ENCODE measurements at regions not wholly inside any gene's neighbourhood (a gene's known extent, or its start where the extent isn't known, plus 50 kb on each side); places are given as distances from the start of the nearest gene placed in this dataset.

DNA sequence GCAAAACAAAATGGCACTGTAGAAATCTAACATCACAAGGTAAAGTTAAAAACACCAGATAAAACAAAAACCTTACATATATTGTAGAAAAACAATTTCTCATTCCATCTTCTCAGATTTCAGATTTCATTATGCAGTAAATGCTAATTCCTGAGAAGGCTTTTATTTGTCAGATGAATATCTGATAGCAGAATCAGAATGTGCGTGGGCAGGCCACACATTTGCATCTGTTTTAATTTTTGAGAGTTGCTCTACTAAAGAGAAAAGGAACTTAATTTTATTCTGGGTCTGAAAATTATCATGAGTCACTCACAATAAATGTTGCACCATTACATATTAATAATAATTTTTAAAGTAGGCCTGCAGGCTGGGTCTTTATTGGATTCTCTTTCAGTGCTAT is 329.3 kb upstream of the SPTLC3 start:
- Histone ChIP-seq H3K27ac (no peak overlapping the region), H4K20me1 (ENCODE audit: insufficient read depth) (no peaks in the 10 kb centered on the region), H3K4me1 (ENCODE audit: low read depth, poor library complexity, severe bottlenecking) (no peaks in the 10 kb centered on the region), H3K4me2 (no peak overlapping the region), H3K27me3 (ENCODE audit: insufficient read depth, low read depth) (no peaks in the 10 kb centered on the region), H2AFZ (ENCODE audit: low read depth) (no peak overlapping the region), H3K36me3 (ENCODE audit: insufficient read depth) (no peaks in the 10 kb centered on the region), H3K79me2 (ENCODE audit: insufficient read depth, low read depth) (no peaks in the 10 kb centered on the region), H3K9ac (no peak overlapping the region), H3K4me3 (IDR thresholded peaks at IDR 0.05; ENCODE audit: insufficient read depth, low read depth, low read length) (no peak overlapping the region)
- TF ChIP-seq CTCF (conservative IDR thresholded peaks at IDR 0.05; ENCODE audit: low read depth, low read length), result no peak

DNA sequence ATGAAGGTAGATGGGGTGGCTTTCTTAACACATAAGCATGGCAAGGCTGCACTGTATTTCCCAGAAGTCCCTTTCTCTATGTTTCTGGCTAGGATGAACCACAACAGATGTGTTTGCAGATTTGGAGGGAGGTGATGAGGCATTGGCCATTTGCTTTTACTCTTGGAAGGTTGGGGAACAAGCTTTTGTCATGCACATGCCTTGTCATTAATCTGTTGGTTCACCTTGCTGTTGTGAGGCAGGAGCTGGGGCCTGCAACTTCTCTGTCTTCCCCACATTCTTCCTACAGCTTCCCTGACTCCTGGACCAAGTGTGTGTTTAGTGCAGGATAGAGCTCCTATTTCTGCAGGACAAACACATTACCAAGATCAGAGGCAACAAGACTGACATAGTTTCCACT is 326.2 kb upstream of the SPTLC3 start:
- no peak overlapping the region for H3K4me3 ChIP-seq (IDR thresholded peaks at IDR 0.05; ENCODE audit: insufficient read depth, low read depth, low read length)
- no peaks in the 10 kb centered on the region for H4K20me1 ChIP-seq (ENCODE audit: insufficient read depth)
- no peak overlapping the region for H3K4me2 ChIP-seq
- no peak overlapping the region for H3K27ac ChIP-seq
- H3K36me3 ChIP-seq (ENCODE audit: insufficient read depth), result no peaks in the 10 kb centered on the region
- H2AFZ ChIP-seq (ENCODE audit: low read depth), result no peak overlapping the region
- no peaks in the 10 kb centered on the region for H3K79me2 ChIP-seq (ENCODE audit: insufficient read depth, low read depth)
- H3K27me3 ChIP-seq (ENCODE audit: insufficient read depth, low read depth), result no peaks in the 10 kb centered on the region
- no peak overlapping the region for H3K9ac ChIP-seq
- TF ChIP-seq CTCF (conservative IDR thresholded peaks at IDR 0.05; ENCODE audit: low read depth, low read length), result no peak
- H3K4me1 ChIP-seq (ENCODE audit: low read depth, poor library complexity, severe bottlenecking), result no peaks in the 10 kb centered on the region

DNA sequence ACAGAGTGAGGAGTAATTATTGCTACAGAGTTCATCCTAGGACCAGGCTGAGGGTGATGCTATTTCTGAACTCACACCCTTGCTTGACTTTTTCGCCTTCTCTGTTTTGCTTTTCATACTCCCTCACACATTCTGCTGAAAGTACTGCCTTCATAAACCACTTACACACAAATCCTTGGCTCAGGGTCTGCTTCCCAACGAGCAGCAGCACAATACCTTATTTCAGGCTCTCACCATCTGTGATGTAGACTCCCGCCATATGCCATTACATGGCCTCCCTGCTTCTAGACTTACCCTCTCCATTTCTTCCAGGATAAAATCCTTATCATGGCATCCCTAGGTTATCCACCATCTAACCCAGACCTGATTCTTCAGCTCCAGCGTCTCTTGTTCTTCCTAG is 321.3 kb upstream of the SPTLC3 start:
- no peak overlapping the region for H3K9ac ChIP-seq
- no peaks in the 10 kb centered on the region for H4K20me1 ChIP-seq (ENCODE audit: insufficient read depth)
- H3K27ac ChIP-seq, result no peak overlapping the region
- no peaks in the 10 kb centered on the region for H3K36me3 ChIP-seq (ENCODE audit: insufficient read depth)
- H3K79me2 ChIP-seq (ENCODE audit: insufficient read depth, low read depth), result no peaks in the 10 kb centered on the region
- no peaks in the 10 kb centered on the region for H3K4me1 ChIP-seq (ENCODE audit: low read depth, poor library complexity, severe bottlenecking)
- no peak for TF ChIP-seq CTCF (conservative IDR thresholded peaks at IDR 0.05; ENCODE audit: low read depth, low read length)
- no peaks in the 10 kb centered on the region for H3K27me3 ChIP-seq (ENCODE audit: insufficient read depth, low read depth)
- no peak overlapping the region for H3K4me2 ChIP-seq
- no peak overlapping the region for H2AFZ ChIP-seq (ENCODE audit: low read depth)
- no peak overlapping the region for H3K4me3 ChIP-seq (IDR thresholded peaks at IDR 0.05; ENCODE audit: insufficient read depth, low read depth, low read length)

DNA sequence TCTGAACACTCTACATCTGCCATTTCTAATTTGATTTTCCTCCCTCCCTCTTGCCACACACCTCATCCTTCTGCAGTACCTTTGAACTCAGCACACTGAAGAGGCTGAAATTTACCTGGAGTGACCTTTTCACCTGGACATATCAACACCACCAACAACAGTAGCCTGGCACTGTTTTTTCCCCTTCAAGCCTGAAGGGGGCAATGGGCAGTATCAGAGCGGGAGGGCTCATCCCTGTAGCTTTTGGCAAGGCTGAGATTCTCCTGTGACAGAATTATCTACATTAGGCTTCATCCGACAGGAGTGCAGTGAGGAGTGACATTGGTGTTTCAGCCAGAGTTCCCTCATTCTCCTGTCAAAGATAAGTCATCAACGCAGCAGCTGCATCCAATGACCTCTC is 312.8 kb upstream of the SPTLC3 start:
- no peak for TF ChIP-seq CTCF (conservative IDR thresholded peaks at IDR 0.05; ENCODE audit: low read depth, low read length)
- H3K27ac ChIP-seq, result no peak overlapping the region
- H3K79me2 ChIP-seq (ENCODE audit: insufficient read depth, low read depth), result no peaks in the 10 kb centered on the region
- H3K36me3 ChIP-seq (ENCODE audit: insufficient read depth), result no peaks in the 10 kb centered on the region
- no peak overlapping the region for H3K4me3 ChIP-seq (IDR thresholded peaks at IDR 0.05; ENCODE audit: insufficient read depth, low read depth, low read length)
- H3K27me3 ChIP-seq (ENCODE audit: insufficient read depth, low read depth), result no peaks in the 10 kb centered on the region
- H2AFZ ChIP-seq (ENCODE audit: low read depth), result no peak overlapping the region
- no peaks in the 10 kb centered on the region for H3K4me1 ChIP-seq (ENCODE audit: low read depth, poor library complexity, severe bottlenecking)
- H3K9ac ChIP-seq, result no peak overlapping the region
- no peaks in the 10 kb centered on the region for H4K20me1 ChIP-seq (ENCODE audit: insufficient read depth)
- no peak overlapping the region for H3K4me2 ChIP-seq

DNA sequence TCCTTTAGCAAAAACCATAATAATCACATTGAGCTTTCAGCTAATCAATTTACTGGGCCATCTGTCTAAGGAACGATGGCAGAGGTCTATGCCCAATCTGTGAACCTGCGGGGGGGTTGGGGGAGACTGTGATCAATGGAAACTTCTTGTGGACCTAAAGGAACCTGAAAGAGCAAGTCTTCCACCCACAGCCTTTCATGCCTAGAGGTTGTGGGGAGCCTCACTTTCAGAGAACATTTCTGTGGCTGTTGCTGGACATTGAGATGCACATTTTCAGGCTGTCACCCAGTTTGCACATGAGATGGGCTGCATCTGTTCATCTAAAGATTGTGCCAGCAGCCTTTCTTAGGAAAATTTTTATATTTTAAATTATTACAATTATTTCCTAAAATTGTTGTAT is 310.0 kb upstream of the SPTLC3 start:
- H3K27me3 ChIP-seq (ENCODE audit: insufficient read depth, low read depth), result no peaks in the 10 kb centered on the region
- H3K79me2 ChIP-seq (ENCODE audit: insufficient read depth, low read depth), result no peaks in the 10 kb centered on the region
- H3K27ac ChIP-seq, result no peak overlapping the region
- no peaks in the 10 kb centered on the region for H3K36me3 ChIP-seq (ENCODE audit: insufficient read depth)
- no peak overlapping the region for H2AFZ ChIP-seq (ENCODE audit: low read depth)
- no peaks in the 10 kb centered on the region for H3K4me1 ChIP-seq (ENCODE audit: low read depth, poor library complexity, severe bottlenecking)
- no peak for TF ChIP-seq CTCF (conservative IDR thresholded peaks at IDR 0.05; ENCODE audit: low read depth, low read length)
- no peak overlapping the region for H3K4me2 ChIP-seq
- H3K9ac ChIP-seq, result no peak overlapping the region
- no peaks in the 10 kb centered on the region for H4K20me1 ChIP-seq (ENCODE audit: insufficient read depth)
- no peak overlapping the region for H3K4me3 ChIP-seq (IDR thresholded peaks at IDR 0.05; ENCODE audit: insufficient read depth, low read depth, low read length)

Data from KMS-11 (cell line).